GM21515 (cell line): ENCODE measurements at regions not wholly inside any gene's neighbourhood (a gene's known extent, or its start where the extent isn't known, plus 50 kb on each side); places are given as distances from the start of the nearest gene placed in this dataset.
"Not testable (repeated sequence)": the region's sequence is repeated elsewhere in the genome, so short reads cannot be mapped to it uniquely, and the experiment has no call there.

Experiments
- ATAC-seq: cut with Tn5 transposase; IDR thresholded peaks from one replicate; pipeline ENCODE4 v1.9.1; 2021; ENCODE audit not compliant: unreplicated experiment

DNA sequence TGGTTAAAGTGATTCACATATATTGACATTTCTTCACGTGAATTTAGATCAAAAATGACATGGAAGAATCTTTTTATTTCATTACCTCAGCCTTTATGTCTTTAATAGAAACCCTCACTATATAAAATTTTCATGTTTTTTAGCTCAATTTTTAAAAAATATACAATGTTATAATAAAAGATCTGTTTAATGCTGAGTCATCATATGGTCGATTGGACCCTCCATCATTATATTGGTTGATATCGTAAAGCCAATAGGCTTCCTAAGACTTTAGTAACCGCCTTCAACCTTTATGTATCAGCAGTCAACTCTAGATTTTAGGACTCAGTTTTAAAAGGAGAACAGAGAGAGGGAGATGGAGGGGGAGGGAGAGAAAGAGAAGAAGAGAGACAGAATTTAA is 162.3 kb upstream of the FERD3L start:
- ATAC-seq = no peak

- ATAC-seq = peak; percentile 69
Measured at GRCh38 chr7:19305698-19306097, 160.5 kb upstream of the FERD3L start.

DNA sequence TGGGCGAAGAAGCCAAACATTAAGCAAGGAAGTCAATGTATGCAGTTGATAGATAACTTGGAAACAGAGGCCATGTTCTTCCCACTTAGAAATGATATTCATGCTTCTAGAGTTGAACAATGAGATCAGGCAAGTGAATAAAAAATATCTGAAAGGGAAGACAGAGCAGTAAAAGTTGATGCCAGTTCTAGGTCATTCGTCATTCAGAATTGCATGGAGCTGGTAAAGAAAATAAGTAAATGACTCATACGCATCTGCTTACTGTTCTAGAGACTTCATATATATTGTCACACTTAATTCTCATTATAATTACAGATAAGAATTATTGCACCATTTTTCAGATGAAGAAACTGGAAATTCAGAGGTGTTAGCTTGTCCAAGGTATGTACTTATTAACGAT is 158.9 kb upstream of the FERD3L start:
- no peak for ATAC-seq

GRCh38 chr7:19302731-19303130 is 157.5 kb upstream of the FERD3L start:
- no peak for ATAC-seq

DNA sequence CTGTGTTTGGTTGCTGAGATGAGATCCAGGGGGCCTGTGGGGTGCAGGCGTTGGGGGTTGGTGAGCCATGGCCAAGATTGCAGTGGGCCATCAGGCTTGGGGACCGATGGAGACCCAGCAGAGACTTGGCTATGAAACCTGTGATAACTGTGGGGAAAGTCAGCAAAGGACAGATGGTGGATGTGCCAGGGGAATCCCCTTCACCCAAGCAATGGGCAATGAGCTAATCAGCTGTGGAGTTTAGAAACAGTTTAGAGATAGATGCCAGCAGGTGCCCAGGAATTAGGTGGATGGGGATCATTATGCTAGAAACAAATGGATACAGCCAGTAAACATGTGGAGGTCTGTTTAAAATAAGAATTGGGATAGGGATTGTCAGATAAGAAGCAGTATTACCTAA is 151.4 kb upstream of the FERD3L start:
- no peak for ATAC-seq

GRCh38 chr7:19295376-19295775 is 150.2 kb upstream of the FERD3L start:
- ATAC-seq = no peak

- ATAC-seq = no peak
Measured at GRCh38 chr7:19294619-19295018, 149.4 kb upstream of the FERD3L start.

GRCh38 chr7:19293431-19293830 is 148.2 kb upstream of the FERD3L start:
- ATAC-seq = no peak

DNA sequence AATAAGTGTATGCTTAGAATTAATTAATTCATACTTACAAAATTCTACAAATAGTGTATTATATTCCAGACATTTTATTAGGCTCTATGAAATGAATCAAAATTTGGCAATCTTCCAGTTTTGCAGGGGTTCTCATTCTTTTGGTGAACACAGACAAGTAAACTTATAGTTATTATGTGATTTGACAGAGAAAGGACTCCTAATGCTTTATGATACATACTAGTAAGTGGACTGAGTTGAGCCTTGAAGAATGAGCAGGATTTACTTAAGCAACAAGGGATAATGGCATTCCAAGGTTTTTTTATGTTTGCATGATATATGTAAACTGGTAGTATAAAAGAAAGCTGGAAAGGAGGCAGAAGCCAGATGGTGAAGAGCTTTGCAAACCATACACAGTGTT is 145.7 kb upstream of the FERD3L start:
- no peak for ATAC-seq

DNA sequence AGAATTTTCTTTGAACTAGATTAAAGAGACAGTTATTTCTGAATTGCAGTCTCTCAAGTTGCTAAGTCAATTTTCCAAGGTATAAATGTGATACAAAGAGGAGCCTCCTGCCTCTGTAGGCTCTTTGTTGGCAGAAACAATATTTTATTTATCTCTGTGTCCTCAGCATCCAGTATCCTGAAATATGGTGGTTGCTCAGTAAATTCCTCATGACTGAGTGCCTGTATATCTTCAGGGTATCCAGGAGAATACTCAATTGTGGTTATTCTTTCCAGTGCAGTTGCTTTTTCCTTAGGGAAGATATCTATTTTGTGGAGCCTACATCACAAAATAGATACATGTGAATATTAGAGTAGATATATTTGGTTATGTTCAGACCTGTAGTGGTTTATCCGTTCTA is 144.8 kb upstream of the FERD3L start:
- no peak for ATAC-seq

DNA sequence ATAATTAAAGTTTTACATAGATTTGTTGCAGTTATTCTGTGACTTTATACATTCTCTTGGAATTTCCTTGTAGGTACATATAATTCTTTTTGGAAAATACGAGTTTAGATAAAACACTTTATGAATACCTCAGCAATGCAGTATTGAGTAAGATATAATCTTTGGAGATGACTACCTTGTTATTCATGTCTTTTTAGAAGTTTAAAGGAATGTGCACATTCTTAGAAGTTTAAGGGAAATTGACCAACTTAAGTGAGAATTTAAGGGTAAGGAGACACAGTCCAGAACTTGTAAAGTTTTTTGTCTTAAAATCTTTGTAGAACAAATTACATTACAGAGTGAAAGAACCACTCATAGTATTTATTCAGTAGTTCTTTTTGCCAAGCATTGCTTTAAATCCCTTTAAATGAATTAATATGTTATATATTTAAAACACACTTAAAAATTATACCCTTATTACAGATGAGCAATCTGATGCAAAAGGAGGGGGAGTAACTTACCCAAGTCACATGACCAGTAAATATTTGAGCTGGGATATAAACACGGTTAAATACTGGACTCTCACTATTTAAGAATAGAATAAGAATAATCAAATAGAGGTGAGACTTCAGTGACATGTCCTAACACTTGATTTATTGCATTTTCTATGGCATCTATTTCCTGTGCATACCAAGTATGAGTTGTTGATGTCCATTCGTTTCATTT is 139.5 kb upstream of the FERD3L start:
- ATAC-seq = no peak

- ATAC-seq = no peak
Measured at GRCh38 chr7:19284136-19284535, 138.9 kb upstream of the FERD3L start.

DNA sequence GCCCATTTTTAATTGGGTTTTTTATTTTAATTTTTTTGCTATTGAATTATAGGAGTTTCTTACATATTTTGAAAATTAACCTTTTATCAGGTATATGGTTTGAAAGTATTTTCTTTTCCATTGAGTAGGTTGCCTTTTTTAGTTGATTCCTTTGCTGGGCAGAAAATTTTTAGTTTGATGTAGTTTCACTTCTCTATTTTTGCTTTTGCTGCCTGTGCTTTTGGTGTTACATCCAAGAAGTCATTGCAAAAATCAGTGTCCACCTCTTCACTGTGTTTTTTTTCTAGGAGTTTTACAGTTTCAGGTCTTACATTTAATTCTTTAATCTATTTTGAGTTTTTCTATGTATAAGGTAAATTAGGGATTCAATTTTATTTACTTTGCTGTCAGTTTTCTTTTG is 129.8 kb upstream of the FERD3L start:
- no peak for ATAC-seq

- not testable (repeated sequence) for ATAC-seq
Measured at GRCh38 chr7:19272329-19272728, 127.1 kb upstream of the FERD3L start.

DNA sequence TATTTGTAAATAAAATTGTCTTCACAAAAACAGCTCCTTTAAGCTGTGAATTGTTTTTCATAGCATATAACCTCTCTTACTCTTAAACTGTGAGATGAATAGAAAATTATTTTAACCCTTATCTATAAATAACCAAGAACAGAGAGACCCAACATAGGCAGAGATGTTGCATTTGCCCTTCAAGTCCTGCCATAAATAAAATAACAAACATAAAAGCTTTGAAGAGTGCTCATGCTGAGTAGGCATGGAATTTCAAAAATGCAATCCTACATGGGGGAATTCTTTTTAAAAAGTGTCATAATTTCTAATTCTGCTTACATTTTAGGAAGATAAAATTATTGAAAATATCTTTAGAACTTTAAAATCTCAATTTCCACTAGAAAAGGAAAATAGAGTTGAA is 124.1 kb upstream of the FERD3L start:
- no peak for ATAC-seq

DNA sequence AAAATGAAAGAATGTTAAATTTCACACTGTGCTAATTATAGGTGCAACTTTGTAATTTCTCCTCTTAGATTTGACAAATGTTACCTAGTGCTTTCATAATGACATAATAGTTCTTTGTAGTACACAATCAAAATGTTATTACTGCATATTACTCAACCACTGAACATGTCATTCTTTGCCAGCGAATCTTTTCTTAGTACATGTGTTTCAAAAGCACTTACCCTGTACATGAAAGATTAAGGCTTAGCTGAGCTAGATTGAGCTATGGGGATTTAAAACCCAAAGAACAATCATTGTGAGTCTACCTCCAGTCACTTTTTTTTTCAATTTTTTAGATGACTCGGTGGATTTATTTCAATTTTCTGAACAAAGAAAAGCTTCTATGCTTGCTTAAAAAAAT is 123.5 kb upstream of the FERD3L start:
- ATAC-seq = no peak

- no peak for ATAC-seq
Measured at GRCh38 chr7:19262826-19263225, 117.6 kb upstream of the FERD3L start.

DNA sequence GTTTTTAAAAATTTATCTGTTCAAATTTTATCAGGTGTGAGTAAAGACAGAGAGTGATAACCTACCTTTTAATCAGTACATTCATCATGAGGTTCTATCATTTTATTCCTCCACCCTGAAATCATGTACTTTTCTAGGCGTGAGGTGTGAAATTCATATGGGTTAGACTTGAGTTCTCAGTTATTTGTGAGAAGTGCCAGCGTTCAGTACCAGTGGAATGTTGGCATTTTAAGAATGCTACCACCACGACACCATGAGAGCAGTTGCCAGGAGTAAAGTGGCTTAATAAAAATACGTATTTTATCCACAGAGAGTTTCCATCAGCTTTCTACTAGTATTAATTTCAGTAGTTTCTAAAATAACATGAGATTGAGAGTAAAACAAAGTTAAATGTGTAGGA is 104.1 kb upstream of the FERD3L start:
- ATAC-seq = no peak

DNA sequence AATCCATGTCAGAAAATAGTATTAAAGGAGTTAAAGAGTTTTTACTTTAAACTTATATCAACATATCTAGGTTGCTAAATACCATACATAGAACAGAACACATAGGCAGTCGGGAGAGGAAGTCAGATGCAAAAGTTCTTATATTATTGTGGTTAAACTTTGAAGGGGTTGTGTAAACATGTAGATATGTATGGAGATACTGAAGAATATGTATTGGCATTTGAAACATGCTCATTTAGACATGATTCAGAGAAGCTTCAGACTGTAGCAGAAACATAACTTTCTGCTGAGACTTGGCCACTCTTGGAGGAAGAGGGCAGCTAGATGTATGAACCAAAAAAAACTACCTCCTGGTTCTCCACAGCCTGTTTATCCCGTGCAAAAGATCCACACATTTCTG is 103.5 kb upstream of the FERD3L start:
- ATAC-seq = no peak

DNA sequence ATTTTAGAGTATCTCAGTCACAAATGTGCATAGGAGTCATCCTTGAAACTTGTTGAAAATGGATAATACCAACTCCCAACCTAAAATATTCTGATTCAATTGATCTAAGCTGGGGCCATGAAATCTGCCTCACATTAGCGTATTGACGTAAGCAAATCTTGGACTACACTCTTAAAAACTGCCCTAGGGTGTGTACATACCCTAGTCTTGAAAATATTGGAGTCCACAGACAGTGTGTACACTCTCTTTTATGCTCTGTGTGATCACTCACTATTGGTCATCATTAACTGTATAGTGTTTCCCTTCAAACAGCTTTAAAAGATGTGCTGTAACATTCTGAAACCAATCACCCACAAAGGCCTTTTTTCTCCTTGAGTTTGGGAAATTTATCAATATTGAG is 102.9 kb upstream of the FERD3L start:
- ATAC-seq = no peak

DNA sequence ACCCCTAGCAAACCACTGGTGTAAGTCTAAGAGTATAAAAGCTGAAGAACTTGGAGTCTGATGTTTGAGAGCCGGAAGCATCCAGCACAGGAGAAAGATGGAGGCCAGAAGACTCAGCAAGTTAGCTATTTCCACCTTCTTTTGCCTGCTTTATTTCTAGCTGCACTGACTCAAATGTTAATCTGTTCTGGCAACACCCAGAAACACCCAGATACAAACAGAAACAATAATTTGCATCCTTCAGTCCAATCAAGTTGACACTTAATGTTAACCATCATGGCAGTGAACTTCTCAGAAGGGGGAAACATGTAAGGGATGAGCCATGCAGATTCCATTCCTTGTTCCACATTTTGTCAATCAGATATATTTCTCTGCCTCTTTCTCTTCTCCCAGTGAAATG is 101.8 kb upstream of the FERD3L start:
- no peak for ATAC-seq

DNA sequence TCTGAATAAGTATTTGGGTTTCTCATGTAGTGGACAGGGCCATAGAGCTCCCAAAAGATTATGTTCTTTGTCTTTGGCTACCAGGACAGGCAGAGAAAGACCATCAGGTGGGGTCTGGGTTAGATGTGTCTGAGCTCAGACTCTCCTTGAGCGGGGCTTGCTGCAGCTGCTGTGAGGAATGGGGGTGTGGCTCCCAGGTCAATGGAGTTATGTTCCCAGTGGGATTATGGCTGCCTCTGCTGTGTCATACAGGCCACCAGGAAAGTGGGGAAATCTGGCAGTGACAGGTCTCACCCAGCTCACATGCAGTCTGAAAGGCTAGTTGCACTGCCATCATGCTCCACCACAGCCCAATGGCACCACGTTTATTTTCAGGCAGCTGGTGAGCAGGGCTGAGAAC is 97.0 kb upstream of the FERD3L start:
- no peak for ATAC-seq

GRCh38 chr7:19239951-19240350 is 94.7 kb upstream of the FERD3L start:
- ATAC-seq = no peak

DNA sequence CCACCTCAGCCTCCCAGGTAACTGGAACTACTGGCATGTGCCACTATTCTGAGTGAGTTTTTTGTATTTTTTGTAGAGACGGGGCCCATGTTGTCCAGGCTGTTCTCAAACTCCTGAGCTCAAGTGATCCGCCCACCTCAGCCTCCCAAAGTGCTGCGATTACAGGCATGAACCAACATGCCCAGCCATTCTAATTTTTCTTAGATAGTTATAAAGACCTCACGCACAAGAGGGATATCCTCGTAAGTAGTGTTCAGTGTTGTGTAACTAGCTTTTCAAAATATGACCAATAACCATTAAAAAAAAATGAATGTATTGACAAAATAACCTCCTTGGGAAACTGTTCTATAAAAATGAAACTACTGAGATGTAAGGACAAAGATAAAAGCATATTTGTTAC is 90.5 kb upstream of the FERD3L start:
- no peak for ATAC-seq
